Tibial nerve (tissue), 4 donors: ENCODE measurements at regions not wholly inside any gene's neighbourhood (a gene's known extent, or its start where the extent isn't known, plus 50 kb on each side); places are given as distances from the start of the nearest gene placed in this dataset.

Experiments
- DNase-seq, 2 donors: peaks; one replicate each; pipeline ENCODE4 v3.0.0-alpha.2; 2019; ENCODE audit warnings: low spot score in 2 of 2
- H3K27ac ChIP-seq, 4 donors: fragments of 200-600 bp; sonication (generic) in 3 of 4; one replicate each; pipeline ENCODE4 v1.5.1; 2017 to 2019; ENCODE audit warnings: mild to moderate bottlenecking in 1 of 4
- H3K27me3 ChIP-seq, 2 donors: fragments of 200-600 bp; sonication (generic) in 1 of 2; one replicate each; pipeline versions ENCODE4 v1.5.1 to v1.6.0; 2017 to 2019
- H3K36me3 ChIP-seq, 3 donors: fragments of 200-600 bp; sonication (generic); one replicate each; pipeline ENCODE4 v1.5.1; 2018 to 2019
- H3K4me1 ChIP-seq, 4 donors: fragments of 200-600 bp; sonication (generic) in 3 of 4; one replicate each; pipeline ENCODE4 v1.5.1; 2017 to 2019
- H3K4me3 ChIP-seq, 4 donors: fragments of 200-600 bp; sonication (generic) in 3 of 4; one replicate each; pipeline ENCODE4 v1.5.1; 2017 to 2019; ENCODE audit warnings: mild to moderate bottlenecking in 1 of 4, moderate library complexity in 1 of 4
- H3K9me3 ChIP-seq, 4 donors: fragments of 200-600 bp; sonication (generic) in 3 of 4; one replicate each; pipeline ENCODE4 v1.5.1; 2017 to 2019
- CTCF ChIP-seq, 5 experiments: fragments of 200-600 bp in 3 of 5; fragments of 450-650 bp in 2 of 5; sonication (generic) in 3 of 5; IDR thresholded peaks; one replicate each; pipeline ENCODE4 v1.5.1; 2016 to 2019; ENCODE audit warnings: antibody characterized with exemption in 5 of 5, mild to moderate bottlenecking in 3 of 5, moderate library complexity in 2 of 5
- EP300 ChIP-seq, 2 donors: sonication (generic); formaldehyde crosslinking; IDR thresholded peaks; one replicate each; pipeline ENCODE4 v1.6.1; 2017; ENCODE audit warnings: antibody characterized with exemption in 2 of 2, mild to moderate bottlenecking in 1 of 2
- POLR2A ChIP-seq, 2 donors: fragments of 450-650 bp; IDR thresholded peaks; one replicate each; pipeline ENCODE4 v1.6.1; 2017; ENCODE audit warnings: antibody characterized with exemption in 2 of 2, mild to moderate bottlenecking in 2 of 2, moderate library complexity in 2 of 2
- WGBS, 2 donors: methylation state at CpG; one replicate each; pipeline ENCODE4 v1.1.5; 2018; 5-methylcytosine and 5-hydroxymethylcytosine counted together

- Histone ChIP-seq H3K27me3 (no peaks in the 10 kb centered on the region), H3K36me3 (no peaks in the 10 kb centered on the region), H3K9me3 (no peaks in the 10 kb centered on the region), H3K4me1 (no peaks in the 10 kb centered on the region), H3K4me3 (no peak overlapping the region), H3K27ac (no peak overlapping the region)
- WGBS, 2 donors = 75 to 81% methylated on average over 9 of the region's 9 CpGs
- no peak for DNase-seq
- TF ChIP-seq EP300 (IDR thresholded peaks at IDR 0.05) = no peak
- TF ChIP-seq POLR2A (IDR thresholded peaks at IDR 0.05) = no peak
- TF ChIP-seq CTCF (IDR thresholded peaks at IDR 0.05) = no peak
Measured at GRCh38 chr12:115335594-115335993, 651.6 kb upstream of the TBX3 start.

- no peak for TF ChIP-seq EP300 (IDR thresholded peaks at IDR 0.05)
- TF ChIP-seq POLR2A (IDR thresholded peaks at IDR 0.05) = no peak
- no peak for TF ChIP-seq CTCF (IDR thresholded peaks at IDR 0.05)
- WGBS, 2 donors = 55 to 71% methylated on average over 2 of the region's 2 CpGs
- no peak overlapping the region for H3K27ac ChIP-seq
Measured at GRCh38 chr12:115335048-115335447, 651.1 kb upstream of the TBX3 start.

GRCh38 chr12:115332945-115333344, 649.0 kb upstream of the TBX3 start:
- TF ChIP-seq EP300 (IDR thresholded peaks at IDR 0.05) (no peak), POLR2A (IDR thresholded peaks at IDR 0.05) (no peak), CTCF (IDR thresholded peaks at IDR 0.05) (no peak)
- Histone ChIP-seq H3K4me3 (no peak overlapping the region), H3K27ac (no peak overlapping the region), H3K4me1 (no peaks in the 10 kb centered on the region), H3K9me3 (no peaks in the 10 kb centered on the region), H3K27me3 (no peaks in the 10 kb centered on the region), H3K36me3 (no peaks in the 10 kb centered on the region)
- no peak for DNase-seq

More at GRCh38 chr12:115335048-115335447, 651.1 kb upstream of the TBX3 start:
- Histone ChIP-seq H3K9me3 (no peaks in the 10 kb centered on the region), H3K36me3 (no peaks in the 10 kb centered on the region), H3K27me3 (no peaks in the 10 kb centered on the region), H3K4me3 (no peak overlapping the region), H3K4me1 (no peaks in the 10 kb centered on the region)
- DNase-seq = no peak

- H3K36me3 ChIP-seq = no peaks in the 10 kb centered on the region
- H3K27me3 ChIP-seq = no peaks in the 10 kb centered on the region
- WGBS, 2 donors = 39 to 57% methylated on average over 3 of the region's 3 CpGs
- H3K27ac ChIP-seq = no peak overlapping the region
- TF ChIP-seq EP300 (IDR thresholded peaks at IDR 0.05) = no peak
- no peak for TF ChIP-seq CTCF (IDR thresholded peaks at IDR 0.05)
- no peak for TF ChIP-seq POLR2A (IDR thresholded peaks at IDR 0.05)
- DNase-seq = no peak
- peaks cover 0 to 20% (median 0%) of the 10 kb centered on the region in 4 donors for H3K4me1 ChIP-seq
- H3K9me3 ChIP-seq = no peaks in the 10 kb centered on the region
- no peak overlapping the region for H3K4me3 ChIP-seq
Measured at GRCh38 chr12:115325858-115326257, 641.9 kb upstream of the TBX3 start.

- Histone ChIP-seq H3K4me1 (peaks cover 0 to 20% (median 0%) of the 10 kb centered on the region in 4 donors), H3K27me3 (no peaks in the 10 kb centered on the region), H3K9me3 (no peaks in the 10 kb centered on the region), H3K36me3 (no peaks in the 10 kb centered on the region), H3K27ac (peak overlapping the region in 2 of 4 donors; percentile 15 to 36), H3K4me3 (no peak overlapping the region)
- peak in 1 of 2 donors; percentile 23 for TF ChIP-seq EP300 (IDR thresholded peaks at IDR 0.05)
- TF ChIP-seq POLR2A (IDR thresholded peaks at IDR 0.05) = no peak
- WGBS, 2 donors = 13 to 19% methylated on average over 5 of the region's 5 CpGs
- DNase-seq = peak in 1 of 2 donors; percentile 32
Measured at GRCh38 chr12:115324949-115325593, 641.1 kb upstream of the TBX3 start.
